Tibial artery (tissue), 4 donors: ENCODE measurements at regions not wholly inside any gene's neighbourhood (a gene's known extent, or its start where the extent isn't known, plus 50 kb on each side); places are given as distances from the start of the nearest gene placed in this dataset.

ENCODE experiments used
- DNase-seq, 2 donors: peaks; one replicate each; pipeline ENCODE4 v3.0.0-alpha.2; 2019
- H3K27ac ChIP-seq, 2 donors: fragments of 200-600 bp; sonication (generic) in 1 of 2; 1 replicate in 1 of 2; 2 replicates in 1 of 2; pipeline ENCODE4 v1.5.1; 2018 to 2019; ENCODE audit warnings: mild to moderate bottlenecking in 1 of 2
- H3K27me3 ChIP-seq, 2 donors: fragments of 200-600 bp; sonication (generic) in 1 of 2; one replicate each; pipeline versions ENCODE4 v1.5.1 to v1.6.0; 2016 to 2019
- H3K36me3 ChIP-seq, 3 donors: fragments of 200-600 bp; sonication (generic) in 2 of 3; one replicate each; pipeline ENCODE4 v1.5.1; 2016 to 2019; ENCODE audit warnings: mild to moderate bottlenecking in 2 of 3
- H3K4me1 ChIP-seq, 4 donors: fragments of 200-600 bp; sonication (generic) in 2 of 4; 1 replicate in 3 of 4; 2 replicates in 1 of 4; pipeline ENCODE4 v1.5.1; 2016 to 2019
- H3K4me3 ChIP-seq, 2 donors: fragments of 200-600 bp; sonication (generic) in 1 of 2; 1 replicate in 1 of 2; 2 replicates in 1 of 2; pipeline ENCODE4 v1.5.1; 2018 to 2019; ENCODE audit warnings: mild to moderate bottlenecking in 2 of 2
- H3K9me3 ChIP-seq, 3 donors: fragments of 200-600 bp; sonication (generic) in 1 of 3; one replicate each; pipeline ENCODE4 v1.5.1; 2016 to 2019
- CTCF ChIP-seq, 2 experiments: fragments of 200-600 bp in 1 of 2; fragments of 450-650 bp in 1 of 2; IDR thresholded peaks; one replicate each; pipeline ENCODE4 v1.5.1; 2017 to 2019; ENCODE audit warnings: antibody characterized with exemption in 2 of 2, mild to moderate bottlenecking in 1 of 2, moderate library complexity in 1 of 2
- intact Hi-C: fragments of 100-400 bp; cut with DNase I; formaldehyde crosslinking; loops from one replicate; pipeline ENCODE4 v1.15.0; 2023; ENCODE audit warnings: low total_unique reads

GRCh38 chr2:6445156-6445555, 420.6 kb downstream of the CMPK2 start:
- DNase-seq = no peak
- H3K9me3 ChIP-seq = no peaks in the 10 kb centered on the region
- no peaks in the 10 kb centered on the region for H3K4me1 ChIP-seq
- H3K27me3 ChIP-seq = no peaks in the 10 kb centered on the region
- no peak overlapping the region for H3K4me3 ChIP-seq
- TF ChIP-seq CTCF (IDR thresholded peaks at IDR 0.05) = no peak
- no peak overlapping the region for H3K27ac ChIP-seq
- H3K36me3 ChIP-seq = no peaks in the 10 kb centered on the region
- intact Hi-C loops = no loop called here

DNA sequence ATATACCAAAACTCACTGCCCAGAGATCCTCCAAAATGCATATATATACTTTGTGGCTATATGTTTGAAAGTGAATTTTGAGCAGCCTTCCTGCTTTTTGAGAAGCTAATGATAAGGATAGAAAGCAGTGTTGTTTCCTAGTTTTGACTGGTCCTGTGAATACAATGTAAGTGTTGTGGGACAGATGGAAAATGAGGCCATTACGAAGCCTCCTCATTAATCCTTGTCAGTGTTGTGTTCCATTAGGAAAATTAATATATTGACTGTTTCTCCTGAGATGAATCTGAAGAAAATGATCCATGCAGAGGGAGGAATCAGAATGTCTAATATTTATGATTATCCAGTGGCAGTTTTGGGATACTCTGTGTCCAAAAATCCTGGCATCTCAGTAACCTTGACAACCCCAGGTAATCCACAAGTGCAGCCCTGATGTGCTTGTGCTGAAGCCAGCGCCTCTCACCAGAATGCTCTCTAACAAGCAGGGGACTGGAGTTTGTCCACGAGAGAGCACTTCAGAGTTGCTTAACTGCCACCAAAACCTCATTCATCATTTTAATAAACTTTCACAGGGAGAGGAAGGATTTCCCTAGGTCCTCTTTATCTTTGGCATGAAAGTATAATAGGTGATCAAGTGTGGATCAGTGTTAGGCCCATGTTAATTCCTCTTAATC, 418.6 kb downstream of the CMPK2 start:
- Histone ChIP-seq H3K27me3 (no peaks in the 10 kb centered on the region), H3K9me3 (no peaks in the 10 kb centered on the region), H3K36me3 (no peaks in the 10 kb centered on the region), H3K4me3 (no peak overlapping the region), H3K4me1 (no peaks in the 10 kb centered on the region), H3K27ac (no peak overlapping the region)
- intact Hi-C loops = no loop called here
- DNase-seq = no peak
- TF ChIP-seq CTCF (IDR thresholded peaks at IDR 0.05) = no peak

GRCh38 chr2:6448893-6449292, 416.8 kb downstream of the CMPK2 start:
- Histone ChIP-seq H3K9me3 (no peaks in the 10 kb centered on the region), H3K27me3 (no peaks in the 10 kb centered on the region), H3K27ac (no peak overlapping the region), H3K4me3 (no peak overlapping the region), H3K4me1 (no peaks in the 10 kb centered on the region), H3K36me3 (no peaks in the 10 kb centered on the region)
- no peak for TF ChIP-seq CTCF (IDR thresholded peaks at IDR 0.05)
- DNase-seq = no peak
- intact Hi-C loops = no loop called here

- Histone ChIP-seq H3K27ac (no peak overlapping the region), H3K36me3 (no peaks in the 10 kb centered on the region), H3K4me1 (no peaks in the 10 kb centered on the region), H3K27me3 (no peaks in the 10 kb centered on the region), H3K4me3 (no peak overlapping the region), H3K9me3 (no peaks in the 10 kb centered on the region)
- intact Hi-C loops = no loop called here
- TF ChIP-seq CTCF (IDR thresholded peaks at IDR 0.05) = no peak
- DNase-seq = no peak
These were observed 416.4 kb downstream of the CMPK2 start for GRCh38 chr2:6449343-6449742.

GRCh38 chr2:6452702-6453481, 412.8 kb downstream of the CMPK2 start:
- no peak for TF ChIP-seq CTCF (IDR thresholded peaks at IDR 0.05)
- peaks cover 0 to 6% (median 0%) of the 10 kb centered on the region in 3 donors for H3K9me3 ChIP-seq
- no peak overlapping the region for H3K27ac ChIP-seq
- no peaks in the 10 kb centered on the region for H3K36me3 ChIP-seq
- H3K4me3 ChIP-seq = no peak overlapping the region
- no peaks in the 10 kb centered on the region for H3K4me1 ChIP-seq
- intact Hi-C loops = no loop called here
- H3K27me3 ChIP-seq = no peaks in the 10 kb centered on the region
- DNase-seq = no peak
